SK-N-SH (cell line): ENCODE measurements at regions not wholly inside any gene's neighbourhood (a gene's known extent, or its start where the extent isn't known, plus 50 kb on each side); places are given as distances from the start of the nearest gene placed in this dataset.

ENCODE experiments used
- CTCF ChIA-PET: fragments of 300-600, 350-600 bp; formaldehyde crosslinking; extraction: SDS; loops from one replicate; lab custom pipeline; 2021; lab: Yijun Ruan, JAX
- POLR2A ChIA-PET: fragments of 350-600 bp; sonication (Branson Sonifier 250); formaldehyde crosslinking; extraction: SDS; loops from one replicate; lab custom pipeline; 2020; ENCODE audit warnings: antibody characterized with exemption, inconsistent platforms; lab: Yijun Ruan, JAX
- DNase-seq: peaks from one replicate; pipeline ENCODE4 v3.0.0; 2012
- H2AFZ ChIP-seq: fragments of 200-600 bp; sonication (generic); 2 replicates; pipeline ENCODE4 v1.8.1; 2016; ENCODE audit warnings: antibody characterized with exemption, mild to moderate bottlenecking, low read depth
- H3F3A ChIP-seq: fragments of 200-600 bp; sonication (generic); replicated peaks from 2 replicates; pipeline ENCODE3; 2016; ENCODE audit warnings: antibody characterized with exemption, mild to moderate bottlenecking; ENCODE audit not compliant: insufficient read depth
- H3K27ac ChIP-seq, 2 experiments: fragments of 200-500 bp in 1 of 2; fragments of 200-600 bp in 1 of 2; sonication (Bioruptor generic) in 1 of 2; sonication (generic), shearing (Covaris generic) in 1 of 2; 2 replicates each; pipeline versions ENCODE4 v1.5.1 to v1.6.1; 2014 to 2016; ENCODE audit warnings: low read depth in 2 of 2, inconsistent platforms in 1 of 2, low read length in 1 of 2, mild to moderate bottlenecking in 1 of 2, mixed read lengths in 1 of 2
- H3K27me3 ChIP-seq: fragments of 200-600 bp; sonication (generic), shearing (Covaris generic); 2 replicates; pipeline ENCODE4 v1.6.1; 2016; ENCODE audit warnings: mixed run types; ENCODE audit not compliant: insufficient read depth
- H3K36me3 ChIP-seq, 2 experiments: fragments of 200-500 bp in 1 of 2; fragments of 200-600 bp in 1 of 2; sonication (Bioruptor generic) in 1 of 2; sonication (generic) in 1 of 2; replicated peaks in 1 of 2; 2 replicates each; pipeline versions ENCODE3 to v1.5.1; 2014 to 2016; ENCODE audit warnings: low read length in 1 of 2, mild to moderate bottlenecking in 1 of 2; ENCODE audit not compliant: insufficient read depth in 2 of 2, control insufficient read depth in 1 of 2
- H3K4me1 ChIP-seq, 2 experiments: fragments of 200-500 bp in 1 of 2; fragments of 200-600 bp in 1 of 2; sonication (Bioruptor generic) in 1 of 2; sonication (generic), shearing (Covaris generic) in 1 of 2; 2 replicates each; pipeline versions ENCODE4 v1.5.1 to v1.6.1; 2014 to 2016; ENCODE audit warnings: low read depth in 1 of 2, low read length in 1 of 2, mixed run types in 1 of 2; ENCODE audit not compliant: insufficient read depth in 2 of 2, control insufficient read depth in 1 of 2
- H3K4me2 ChIP-seq: fragments of 200-600 bp; sonication (generic), shearing (Covaris generic); 2 replicates; pipeline ENCODE4 v1.6.1; 2017; ENCODE audit warnings: mixed run types
- H3K4me3 ChIP-seq, 2 experiments: fragments of 200-500 bp in 1 of 2; fragments of 200-600 bp in 1 of 2; sonication (Bioruptor generic) in 1 of 2; sonication (generic), shearing (Covaris generic) in 1 of 2; 2 replicates each; pipeline versions ENCODE4 v1.5.1 to v1.8.1; 2014 to 2016; ENCODE audit warnings: low read depth in 2 of 2, inconsistent platforms in 1 of 2, low read length in 1 of 2, mild to moderate bottlenecking in 1 of 2, mixed read lengths in 1 of 2, moderate library complexity in 1 of 2
- H3K79me2 ChIP-seq: fragments of 200-600 bp; sonication (generic); 2 replicates; pipeline ENCODE4 v1.8.1; 2017; ENCODE audit warnings: mild to moderate bottlenecking; ENCODE audit not compliant: insufficient read depth
- H3K9ac ChIP-seq: fragments of 200-600 bp; sonication (generic); 2 replicates; pipeline ENCODE4 v1.6.1; 2017; ENCODE audit warnings: mixed run types
- H3K9me2 ChIP-seq: fragments of 200-600 bp; sonication (generic); 2 replicates; pipeline ENCODE4 v1.6.1; 2017; ENCODE audit warnings: mixed run types
- H3K9me3 ChIP-seq: fragments of 200-600 bp; sonication (generic); 2 replicates; pipeline ENCODE4 v1.6.1; 2017; ENCODE audit warnings: mixed run types, mild to moderate bottlenecking, moderate library complexity
- H4K20me1 ChIP-seq: fragments of 200-600 bp; sonication (generic); 2 replicates; pipeline ENCODE4 v1.6.1; 2017; ENCODE audit warnings: mild to moderate bottlenecking, mixed run types; ENCODE audit not compliant: insufficient read depth
- CHD2 ChIP-seq: fragments of 150-350 bp; IDR thresholded peaks from 2 replicates; pipeline ENCODE4 v1.6.1; 2018; ENCODE audit warnings: low read length; ENCODE audit not compliant: partially characterized antibody
- CTCF ChIP-seq: fragments of 200-600 bp; sonication (generic); IDR thresholded peaks from 2 replicates; pipeline ENCODE4 v1.6.1; 2017; ENCODE audit warnings: antibody characterized with exemption, mild to moderate bottlenecking, moderate library complexity
- ELF1 ChIP-seq: IDR thresholded peaks from 2 replicates; pipeline ENCODE4 v1.4.0; 2012
- EP300 ChIP-seq, 2 experiments: IDR thresholded peaks; 2 replicates each; pipeline versions ENCODE4 v1.4.0 to v1.6.1; 2012; ENCODE audit warnings: borderline replicate concordance in 1 of 2, low read depth in 1 of 2, low read length in 1 of 2
- FOSL2 ChIP-seq: IDR thresholded peaks from 2 replicates; pipeline ENCODE4 v1.4.0; 2012; ENCODE audit warnings: low read depth, mild to moderate bottlenecking, moderate library complexity, borderline replicate concordance
- FOXM1 ChIP-seq: IDR thresholded peaks from 2 replicates; pipeline ENCODE4 v1.4.0; 2012; ENCODE audit warnings: low read depth, mild to moderate bottlenecking
- JUND ChIP-seq: IDR thresholded peaks from 2 replicates; pipeline ENCODE4 v1.4.0; 2012
- NFIC ChIP-seq: IDR thresholded peaks from 2 replicates; pipeline ENCODE4 v1.4.0; 2012; ENCODE audit warnings: borderline replicate concordance
- PBX3 ChIP-seq: IDR thresholded peaks from 2 replicates; pipeline ENCODE4; 2012
- RAD21 ChIP-seq: IDR thresholded peaks from 2 replicates; pipeline ENCODE4 v1.6.1; 2012; ENCODE audit warnings: mild to moderate bottlenecking, low read length
- SIN3A ChIP-seq: IDR thresholded peaks from 2 replicates; pipeline ENCODE4 v1.6.1; 2012; ENCODE audit warnings: low read depth, mild to moderate bottlenecking, low read length, moderate library complexity, borderline replicate concordance
- TAF1 ChIP-seq: IDR thresholded peaks from 2 replicates; pipeline ENCODE4 v1.6.1; 2012; ENCODE audit warnings: low read depth, mild to moderate bottlenecking, low read length, moderate library complexity, borderline replicate concordance
- TCF12 ChIP-seq: IDR thresholded peaks from 2 replicates; pipeline ENCODE4 v1.4.0; 2012
- USF1 ChIP-seq: IDR thresholded peaks from 2 replicates; pipeline ENCODE4 v1.4.0; 2012; ENCODE audit warnings: low read depth, borderline replicate concordance
- YY1 ChIP-seq: IDR thresholded peaks from 2 replicates; pipeline ENCODE4 v1.4.0; 2012; ENCODE audit warnings: low read depth, mild to moderate bottlenecking
- WGBS: methylation state at CpG from one replicate; pipeline ENCODE4 v1.1.6; 2017; ENCODE audit warnings: low lambda C conversion rate; 5-methylcytosine and 5-hydroxymethylcytosine counted together
- TF ChIP-seq, protein P1 (sequence below): IDR thresholded peaks from 2 replicates; pipeline ENCODE4 v1.4.0; 2012; ENCODE audit warnings: low read depth
- TF ChIP-seq, protein P2 (sequence below): IDR thresholded peaks from 2 replicates; pipeline ENCODE4 v1.6.1; 2012; ENCODE audit warnings: mild to moderate bottlenecking, low read depth, low read length, moderate library complexity

DNA sequence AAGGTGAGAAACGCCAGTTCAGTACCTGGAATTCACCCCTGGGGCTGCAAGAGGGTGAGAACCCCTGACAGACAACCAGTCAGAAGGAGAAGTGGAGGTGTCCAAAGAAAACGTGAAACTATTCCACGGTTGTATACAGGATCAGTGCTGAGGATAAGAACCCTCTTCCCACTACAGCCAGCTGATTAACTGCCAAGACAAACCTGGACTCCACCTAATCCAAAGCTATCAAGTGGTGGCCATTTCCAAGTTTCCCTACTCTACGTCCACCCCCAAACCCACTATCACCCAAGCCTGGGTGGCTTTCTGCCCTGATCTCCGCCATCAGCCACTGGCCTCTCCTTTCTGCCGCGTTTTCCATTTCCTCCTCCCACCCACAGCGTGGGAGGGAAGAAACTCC, 312.3 kb upstream of the ID2 start:
- 67% methylated on average over 8 of the region's 8 CpGs for WGBS
- POLR2A ChIA-PET, result no interaction called here
- Histone ChIP-seq H3K27me3 (peaks cover 6% of the 10 kb centered on the region; the same call in 1 of the 2 replicates), H3K36me3 (no peaks in the 10 kb centered on the region), H3K27ac (no peak overlapping the region), H3K9me3 (no peaks in the 10 kb centered on the region), H3K4me2 (no peak overlapping the region), H4K20me1 (no peaks in the 10 kb centered on the region), H3K9ac (no peak overlapping the region), H2AFZ (no peak overlapping the region), H3K4me1 (peaks cover 0 to 2% of the 10 kb centered on the region in 2 experiments; a peak in 1 of 4 replicates), H3K4me3 (no peak overlapping the region), H3F3A (no peaks in the 10 kb centered on the region), H3K9me2 (no peaks in the 10 kb centered on the region), H3K79me2 (no peaks in the 10 kb centered on the region)
- DNase-seq, result no peak
- TF ChIP-seq USF1, result no peak
- TF ChIP-seq EP300 (IDR thresholded peaks at IDR 0.05; ENCODE audit: borderline replicate concordance in 1 of 2, low read depth in 1 of 2, low read length in 1 of 2), result no peak
- no peak for TF ChIP-seq CHD2
- no peak for TF ChIP-seq ELF1
- no peak for TF ChIP-seq JUND
- CTCF ChIA-PET, result interaction anchor here (1.7 kb wide), 1 partner anchor 10 kb away, joined by 3 read pairs; no protein-coding TSS in a partner anchor

DNA sequence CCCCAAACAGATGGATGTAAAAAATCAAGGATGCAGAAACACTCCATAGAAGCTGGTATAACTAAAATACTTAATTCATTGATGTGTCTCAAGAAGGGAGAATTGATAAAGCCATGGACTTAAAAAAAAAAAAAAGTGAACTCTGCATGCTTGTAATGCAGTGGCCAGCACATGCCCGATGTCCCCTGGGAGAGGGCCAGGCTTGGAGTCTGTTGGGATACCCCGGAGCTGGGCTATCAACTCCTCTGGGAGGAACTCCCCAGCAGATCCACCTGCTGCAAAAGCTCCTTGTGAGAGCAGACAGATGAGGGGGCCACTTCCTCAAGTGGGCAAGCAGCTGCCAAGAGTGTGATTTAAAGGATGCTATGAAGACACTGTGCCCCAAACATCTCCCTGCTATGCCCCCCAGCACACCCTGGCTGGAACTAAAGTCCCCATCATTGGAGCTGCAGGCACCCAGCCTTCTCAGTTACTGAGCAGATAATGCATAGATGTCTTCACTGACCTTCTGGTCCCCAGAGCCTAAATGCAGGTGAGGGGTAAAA, 311.5 kb upstream of the ID2 start:
- Histone ChIP-seq H3K4me1 (peaks cover 0 to 2% of the 10 kb centered on the region in 2 experiments; a peak in 1 of 4 replicates), H3K4me3 (no peak overlapping the region), H3K9ac (no peak overlapping the region), H3K27ac (no peak overlapping the region), H3F3A (no peaks in the 10 kb centered on the region), H2AFZ (no peak overlapping the region), H3K27me3 (peaks cover 6% of the 10 kb centered on the region; the same call in 1 of the 2 replicates), H3K36me3 (no peaks in the 10 kb centered on the region), H3K79me2 (no peaks in the 10 kb centered on the region), H3K9me2 (no peaks in the 10 kb centered on the region), H3K4me2 (no peak overlapping the region), H4K20me1 (no peaks in the 10 kb centered on the region), H3K9me3 (no peaks in the 10 kb centered on the region)
- 18% methylated on average over 2 of the region's 2 CpGs for whole genome bisulfite sequencing
- ChIA-PET POLR2A (no interaction called here), CTCF (interaction anchor here (1.7 kb wide), 1 partner anchor 9 kb away, joined by 3 read pairs; no protein-coding TSS in a partner anchor)
- no peak for DNase-seq
- TF ChIP-seq SIN3A (no peak), CTCF (no peak), RAD21 (no peak), YY1 (no peak), JUND (no peak), TCF12 (no peak), CHD2 (no peak), TAF1 (no peak), FOSL2 (no peak), NFIC (no peak), ELF1 (no peak), EP300 (IDR thresholded peaks at IDR 0.05; ENCODE audit: borderline replicate concordance in 1 of 2, low read depth in 1 of 2, low read length in 1 of 2) (no peak), PBX3 (no peak), FOXM1 (no peak)
- TF ChIP-seq, protein P1, sequence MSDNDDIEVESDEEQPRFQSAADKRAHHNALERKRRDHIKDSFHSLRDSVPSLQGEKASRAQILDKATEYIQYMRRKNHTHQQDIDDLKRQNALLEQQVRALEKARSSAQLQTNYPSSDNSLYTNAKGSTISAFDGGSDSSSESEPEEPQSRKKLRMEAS, result no peak
- TF ChIP-seq, protein P2, sequence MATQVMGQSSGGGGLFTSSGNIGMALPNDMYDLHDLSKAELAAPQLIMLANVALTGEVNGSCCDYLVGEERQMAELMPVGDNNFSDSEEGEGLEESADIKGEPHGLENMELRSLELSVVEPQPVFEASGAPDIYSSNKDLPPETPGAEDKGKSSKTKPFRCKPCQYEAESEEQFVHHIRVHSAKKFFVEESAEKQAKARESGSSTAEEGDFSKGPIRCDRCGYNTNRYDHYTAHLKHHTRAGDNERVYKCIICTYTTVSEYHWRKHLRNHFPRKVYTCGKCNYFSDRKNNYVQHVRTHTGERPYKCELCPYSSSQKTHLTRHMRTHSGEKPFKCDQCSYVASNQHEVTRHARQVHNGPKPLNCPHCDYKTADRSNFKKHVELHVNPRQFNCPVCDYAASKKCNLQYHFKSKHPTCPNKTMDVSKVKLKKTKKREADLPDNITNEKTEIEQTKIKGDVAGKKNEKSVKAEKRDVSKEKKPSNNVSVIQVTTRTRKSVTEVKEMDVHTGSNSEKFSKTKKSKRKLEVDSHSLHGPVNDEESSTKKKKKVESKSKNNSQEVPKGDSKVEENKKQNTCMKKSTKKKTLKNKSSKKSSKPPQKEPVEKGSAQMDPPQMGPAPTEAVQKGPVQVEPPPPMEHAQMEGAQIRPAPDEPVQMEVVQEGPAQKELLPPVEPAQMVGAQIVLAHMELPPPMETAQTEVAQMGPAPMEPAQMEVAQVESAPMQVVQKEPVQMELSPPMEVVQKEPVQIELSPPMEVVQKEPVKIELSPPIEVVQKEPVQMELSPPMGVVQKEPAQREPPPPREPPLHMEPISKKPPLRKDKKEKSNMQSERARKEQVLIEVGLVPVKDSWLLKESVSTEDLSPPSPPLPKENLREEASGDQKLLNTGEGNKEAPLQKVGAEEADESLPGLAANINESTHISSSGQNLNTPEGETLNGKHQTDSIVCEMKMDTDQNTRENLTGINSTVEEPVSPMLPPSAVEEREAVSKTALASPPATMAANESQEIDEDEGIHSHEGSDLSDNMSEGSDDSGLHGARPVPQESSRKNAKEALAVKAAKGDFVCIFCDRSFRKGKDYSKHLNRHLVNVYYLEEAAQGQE, result no peak
